Mucosa of descending colon (tissue), 3 donors: ENCODE measurements at regions not wholly inside any gene's neighbourhood (a gene's known extent, or its start where the extent isn't known, plus 50 kb on each side); places are given as distances from the start of the nearest gene placed in this dataset.

Experiments
- ATAC-seq: fragments of 200-7000 bp; cut with Tn5 transposase; one replicate; pipeline ENCODE4 v1.9.1; 2020; ENCODE audit warnings: mild to moderate bottlenecking, moderate library complexity
- DNase-seq, 3 donors: peaks; one replicate each; pipeline ENCODE4 v3.0.0-alpha.2; 2020
- H3K36me3 ChIP-seq: fragments of 200-600 bp; one replicate; pipeline ENCODE4 v1.8.0; 2021; ENCODE audit warnings: low read depth, mild to moderate bottlenecking
- H3K4me1 ChIP-seq: fragments of 200-600 bp; one replicate; pipeline ENCODE4 v1.8.0; 2021; ENCODE audit warnings: low read depth, mild to moderate bottlenecking
- H3K4me3 ChIP-seq: fragments of 200-600 bp; one replicate; pipeline ENCODE4 v1.8.0; 2021; ENCODE audit warnings: mild to moderate bottlenecking
- H3K9me3 ChIP-seq: fragments of 200-600 bp; one replicate; pipeline ENCODE4 v1.8.0; 2021; ENCODE audit warnings: mild to moderate bottlenecking
- intact Hi-C, 2 donors: fragments of 100-400 bp; cut with DNase I in 1 of 2; cut with micrococcal nuclease in 1 of 2; formaldehyde crosslinking; loops; one replicate each; pipeline versions ENCODE4 v1.11.0 to v1.11.1; 2022; cut with DNase I, micrococcal nuclease
- TF ChIP-seq, protein P1 (sequence below): fragments of 200-600 bp; IDR thresholded peaks from one replicate; pipeline ENCODE4 v1.8.0; 2022; ENCODE audit warnings: antibody characterized with exemption, mild to moderate bottlenecking
- donor health status: DM: no; HTN: no; CAD: no; lungs with moderate emphysema.
- donor health status: DM: no; HTN: no; CAD: no.
- donor health status: DM: no; HTN: yes; CAD: no.

DNA sequence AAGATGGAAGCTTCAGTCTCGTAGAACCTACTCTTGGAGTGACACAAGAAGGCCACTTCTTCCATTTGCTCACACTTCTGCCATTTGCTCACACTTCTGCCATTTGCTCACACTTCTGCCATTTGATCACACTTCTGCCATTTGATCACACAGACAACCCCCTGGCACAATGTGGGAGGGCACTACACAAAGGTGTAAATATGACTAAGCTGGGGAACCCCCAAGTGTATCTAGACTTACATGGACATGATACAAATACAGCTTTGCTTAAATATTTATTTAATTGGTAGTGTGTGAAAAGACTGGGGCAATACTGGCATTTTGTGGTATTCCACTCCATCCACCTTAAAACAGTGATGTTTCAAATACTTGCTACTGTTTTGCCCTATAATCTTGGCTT is 296.2 kb upstream of the PPFIA2 start:
- intact Hi-C loops: no loop called here

DNA sequence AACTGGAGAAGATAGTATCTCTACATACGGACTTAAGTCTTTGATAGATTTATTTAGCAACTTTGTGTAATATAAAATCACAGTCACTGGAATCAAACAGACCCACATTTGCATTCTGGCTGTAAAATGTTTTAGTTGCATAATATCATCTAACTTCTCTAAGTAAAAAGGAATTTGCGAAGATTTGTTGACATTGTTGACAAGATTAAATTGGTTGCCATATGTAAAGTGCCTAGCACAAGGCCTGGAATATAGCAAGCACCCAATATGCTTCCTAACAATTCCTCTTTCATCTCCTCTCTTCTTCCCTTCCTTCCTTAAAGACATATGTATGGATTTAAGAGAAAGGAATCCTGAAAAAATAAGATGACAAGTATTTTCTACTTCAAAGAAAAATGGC is 295.4 kb upstream of the PPFIA2 start:
- H3K4me1 ChIP-seq: no peaks in the 10 kb centered on the region
- ATAC-seq (no peak), DNase-seq (no peak)
- intact Hi-C loops: no loop called here
- H3K36me3 ChIP-seq: no peaks in the 10 kb centered on the region
- TF ChIP-seq, protein P1, sequence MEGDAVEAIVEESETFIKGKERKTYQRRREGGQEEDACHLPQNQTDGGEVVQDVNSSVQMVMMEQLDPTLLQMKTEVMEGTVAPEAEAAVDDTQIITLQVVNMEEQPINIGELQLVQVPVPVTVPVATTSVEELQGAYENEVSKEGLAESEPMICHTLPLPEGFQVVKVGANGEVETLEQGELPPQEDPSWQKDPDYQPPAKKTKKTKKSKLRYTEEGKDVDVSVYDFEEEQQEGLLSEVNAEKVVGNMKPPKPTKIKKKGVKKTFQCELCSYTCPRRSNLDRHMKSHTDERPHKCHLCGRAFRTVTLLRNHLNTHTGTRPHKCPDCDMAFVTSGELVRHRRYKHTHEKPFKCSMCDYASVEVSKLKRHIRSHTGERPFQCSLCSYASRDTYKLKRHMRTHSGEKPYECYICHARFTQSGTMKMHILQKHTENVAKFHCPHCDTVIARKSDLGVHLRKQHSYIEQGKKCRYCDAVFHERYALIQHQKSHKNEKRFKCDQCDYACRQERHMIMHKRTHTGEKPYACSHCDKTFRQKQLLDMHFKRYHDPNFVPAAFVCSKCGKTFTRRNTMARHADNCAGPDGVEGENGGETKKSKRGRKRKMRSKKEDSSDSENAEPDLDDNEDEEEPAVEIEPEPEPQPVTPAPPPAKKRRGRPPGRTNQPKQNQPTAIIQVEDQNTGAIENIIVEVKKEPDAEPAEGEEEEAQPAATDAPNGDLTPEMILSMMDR: no peak
- H3K9me3 ChIP-seq: no peaks in the 10 kb centered on the region
- H3K4me3 ChIP-seq: no peak overlapping the region

More for the DNA sequence above, 296.2 kb upstream of the PPFIA2 start:
- TF ChIP-seq, protein P1: no peak
- ATAC-seq (no peak), DNase-seq (no peak)
- Histone ChIP-seq H3K9me3 (no peaks in the 10 kb centered on the region), H3K36me3 (no peaks in the 10 kb centered on the region), H3K4me3 (no peak overlapping the region), H3K4me1 (no peaks in the 10 kb centered on the region)

- peak in 1 of 3 donors; percentile 16 for DNase-seq
- Histone ChIP-seq H3K9me3 (no peaks in the 10 kb centered on the region), H3K4me3 (no peak overlapping the region), H3K4me1 (no peaks in the 10 kb centered on the region), H3K36me3 (no peaks in the 10 kb centered on the region)
- ATAC-seq: no peak
- TF ChIP-seq, protein P1: no peak
- intact Hi-C loops: no loop called here
These were observed 288.3 kb upstream of the PPFIA2 start for GRCh38 chr12:82047446-82047845.

GRCh38 chr12:82040987-82041743 is 282.0 kb upstream of the PPFIA2 start:
- H3K4me3 ChIP-seq: no peak overlapping the region
- DNase-seq (no peak), ATAC-seq (no peak)
- H3K9me3 ChIP-seq: no peaks in the 10 kb centered on the region
- no peaks in the 10 kb centered on the region for H3K36me3 ChIP-seq
- TF ChIP-seq, protein P1: no peak
- intact Hi-C loops: no loop called here
- no peaks in the 10 kb centered on the region for H3K4me1 ChIP-seq

DNA sequence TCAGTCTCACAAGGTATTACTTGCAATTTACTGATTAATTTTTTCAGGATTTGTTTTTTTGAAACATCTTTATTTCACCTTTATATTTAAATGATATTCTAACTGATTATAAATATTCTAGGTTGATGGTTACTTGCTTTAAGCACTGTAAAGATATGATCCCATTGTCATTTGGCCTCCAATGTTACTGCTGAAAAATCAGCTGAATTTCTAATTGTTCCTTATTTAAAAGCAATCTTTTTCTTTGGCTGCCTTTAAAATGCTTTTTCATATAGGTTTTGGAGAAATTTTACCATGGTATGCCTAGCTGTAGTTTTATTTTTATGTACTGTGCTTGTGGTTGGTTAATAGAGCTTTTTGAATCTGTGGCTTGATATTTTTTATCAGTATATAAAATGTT is 275.6 kb upstream of the PPFIA2 start:
- intact Hi-C loops: no loop called here
- H3K9me3 ChIP-seq: peaks cover 9% of the 10 kb centered on the region
- no peaks in the 10 kb centered on the region for H3K4me1 ChIP-seq
- DNase-seq (no peak), ATAC-seq (no peak)
- TF ChIP-seq, protein P1: no peak
- no peaks in the 10 kb centered on the region for H3K36me3 ChIP-seq
- H3K4me3 ChIP-seq: no peak overlapping the region
